Right forelimb (tissue), 1 donor: ENCODE measurements at regions not wholly inside any gene's neighbourhood (a gene's known extent, or its start where the extent isn't known, plus 50 kb on each side); places are given as distances from the start of the nearest gene placed in this dataset.
A peak's percentile ranks its signal among the peaks of the same experiment; 100 is the strongest.

Source experiments
- DNase-seq: peaks from one replicate; pipeline ENCODE4 v3.0.0-alpha.2; 2018

GRCh38 chr2:150153646-150154307, 333.7 kb downstream of the RND3 start:
- DNase-seq: no peak

- no peak for DNase-seq
These were observed 335.2 kb downstream of the RND3 start for GRCh38 chr2:150152230-150152629.

- DNase-seq: no peak
These were observed 337.3 kb downstream of the RND3 start for GRCh38 chr2:150150144-150150543.

- no peak for DNase-seq
These were observed 339.4 kb downstream of the RND3 start for GRCh38 chr2:150147889-150148683.

- no peak for DNase-seq
These were observed 340.6 kb downstream of the RND3 start for GRCh38 chr2:150146879-150147278.

GRCh38 chr2:150145299-150145692, 342.2 kb downstream of the RND3 start:
- no peak for DNase-seq

- DNase-seq: no peak
These were observed 342.7 kb downstream of the RND3 start for GRCh38 chr2:150144546-150145298.

- no peak for DNase-seq
These were observed 344.4 kb downstream of the RND3 start for GRCh38 chr2:150143087-150143536.

GRCh38 chr2:150142561-150142960, 344.9 kb downstream of the RND3 start:
- DNase-seq: no peak

GRCh38 chr2:150141226-150142001, 346.1 kb downstream of the RND3 start:
- no peak for DNase-seq

- DNase-seq: no peak
These were observed 346.7 kb downstream of the RND3 start for GRCh38 chr2:150140777-150141176.

- no peak for DNase-seq
These were observed 348.9 kb downstream of the RND3 start for GRCh38 chr2:150138587-150138986.

GRCh38 chr2:150137338-150138069, 350.0 kb downstream of the RND3 start:
- DNase-seq: no peak

- DNase-seq: no peak
These were observed 350.6 kb downstream of the RND3 start for GRCh38 chr2:150136893-150137292.

- no peak for DNase-seq
These were observed 351.1 kb downstream of the RND3 start for GRCh38 chr2:150136401-150136800.

- DNase-seq: peak; percentile 49
These were observed 352.1 kb downstream of the RND3 start for GRCh38 chr2:150135223-150135883.

- DNase-seq: no peak
These were observed 353.1 kb downstream of the RND3 start for GRCh38 chr2:150134223-150134857.

GRCh38 chr2:150133623-150134022, 353.8 kb downstream of the RND3 start:
- no peak for DNase-seq

GRCh38 chr2:150129921-150130575, 357.4 kb downstream of the RND3 start:
- DNase-seq: no peak

- DNase-seq: no peak
These were observed 359.5 kb downstream of the RND3 start for GRCh38 chr2:150127995-150128394.
